Esophagus mucosa (tissue), 1 donor: ENCODE measurements at regions not wholly inside any gene's neighbourhood (a gene's known extent, or its start where the extent isn't known, plus 50 kb on each side); places are given as distances from the start of the nearest gene placed in this dataset.
"Not testable (repeated sequence)": the region's sequence is repeated elsewhere in the genome, so short reads cannot be mapped to it uniquely, and the experiment has no call there.

Source experiments
- ATAC-seq: fragments of 200-7000 bp; cut with Tn5 transposase; one replicate; pipeline ENCODE4 v1.9.1; 2020
- donor health status: DM: yes; HTN: yes; CAD: no.

DNA sequence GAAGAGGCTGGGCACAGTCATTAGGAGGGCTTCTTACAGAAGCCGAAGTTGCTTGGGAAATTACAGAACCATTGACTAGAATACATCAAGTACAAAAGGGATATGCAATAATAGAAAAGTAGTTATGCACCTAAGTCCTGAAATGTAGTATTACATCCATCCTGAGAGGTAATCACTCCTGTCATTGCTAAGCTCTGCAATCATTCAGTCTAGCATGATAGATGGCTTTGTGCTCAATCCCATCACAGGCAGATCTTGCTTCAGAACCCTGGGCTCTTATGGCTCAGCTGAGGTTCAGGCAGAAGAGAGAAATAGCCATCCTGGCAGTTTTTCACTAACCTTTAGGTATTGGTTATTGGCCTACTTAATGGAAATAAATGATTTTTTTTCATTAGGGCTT lies 231.7 kb upstream of the AFF2 start:
- ATAC-seq: no peak

DNA sequence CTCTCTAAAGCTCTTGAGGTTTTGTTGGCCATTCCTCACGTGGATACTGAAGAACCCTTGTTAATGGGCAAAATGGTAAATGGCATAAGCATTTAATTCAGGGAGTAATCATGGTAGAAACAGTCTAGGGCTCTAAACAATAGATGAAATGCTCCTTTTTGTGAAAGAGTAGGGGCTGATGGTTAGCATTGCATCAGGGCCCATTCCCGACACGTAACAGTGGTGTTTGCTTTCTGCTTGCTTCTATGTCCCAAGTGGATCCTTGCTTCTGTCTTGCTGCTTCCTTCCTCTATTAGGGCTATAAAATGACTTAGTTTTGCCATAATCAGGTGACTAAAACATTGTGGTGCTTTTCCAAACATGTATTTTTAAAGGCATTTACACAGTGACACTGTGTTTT lies 230.9 kb upstream of the AFF2 start:
- no peak for ATAC-seq

DNA sequence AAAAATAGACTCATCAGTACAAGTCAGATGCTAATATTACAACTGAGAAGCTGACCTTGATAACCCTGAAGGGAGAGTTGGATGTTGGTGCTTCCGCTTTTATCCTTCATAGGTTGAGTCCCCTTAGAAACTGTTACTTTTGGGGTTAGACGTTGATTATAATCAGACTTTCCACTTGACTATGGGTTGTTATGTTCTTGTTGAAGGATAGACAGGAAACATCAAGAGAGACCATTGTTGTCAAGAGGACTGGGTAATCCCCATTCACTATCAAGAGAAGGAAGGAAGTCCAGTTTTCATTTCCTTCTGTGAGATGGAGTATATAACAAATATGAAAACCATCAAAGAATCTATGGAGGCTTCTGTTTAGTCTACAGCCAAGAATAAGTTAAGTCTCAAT lies 229.9 kb upstream of the AFF2 start:
- no peak for ATAC-seq

DNA sequence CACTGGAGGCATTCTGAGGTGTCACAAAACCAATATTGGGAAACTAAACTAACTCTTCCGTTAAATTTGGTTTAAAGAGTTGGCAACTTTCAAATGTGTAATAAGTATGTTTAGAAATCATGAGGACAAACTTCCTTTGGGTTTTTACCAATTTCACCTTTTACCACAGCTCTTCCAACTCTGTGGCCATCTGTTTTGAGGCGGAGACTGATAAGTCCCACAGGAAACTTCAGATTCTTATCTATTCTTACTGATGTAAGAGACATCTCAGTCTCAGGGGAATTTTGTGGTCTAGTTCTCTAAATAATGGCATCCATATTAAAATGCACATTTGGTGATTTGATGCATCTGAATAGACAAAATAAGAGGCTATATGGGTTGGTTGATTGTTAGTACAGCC lies 229.2 kb upstream of the AFF2 start:
- ATAC-seq: no peak

DNA sequence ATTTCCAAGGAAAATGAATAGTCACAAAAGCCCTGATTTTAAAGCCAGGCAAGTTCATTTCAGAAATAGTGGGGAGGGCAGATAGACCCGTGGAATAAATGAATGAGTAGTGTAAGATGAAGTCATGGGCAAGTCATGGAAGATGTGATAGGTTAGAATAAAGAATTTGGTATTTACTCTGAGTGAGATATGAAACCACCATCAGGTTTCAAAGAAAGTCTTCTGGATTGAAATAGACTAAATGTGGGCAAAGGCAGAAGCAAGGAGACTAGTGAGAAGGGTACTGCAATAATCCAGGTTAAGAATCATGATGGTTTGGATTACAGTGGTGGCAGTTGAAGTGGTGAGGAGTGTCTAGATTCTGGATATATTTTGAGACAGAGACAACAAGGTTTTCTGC lies 218.5 kb upstream of the AFF2 start:
- no peak for ATAC-seq

DNA sequence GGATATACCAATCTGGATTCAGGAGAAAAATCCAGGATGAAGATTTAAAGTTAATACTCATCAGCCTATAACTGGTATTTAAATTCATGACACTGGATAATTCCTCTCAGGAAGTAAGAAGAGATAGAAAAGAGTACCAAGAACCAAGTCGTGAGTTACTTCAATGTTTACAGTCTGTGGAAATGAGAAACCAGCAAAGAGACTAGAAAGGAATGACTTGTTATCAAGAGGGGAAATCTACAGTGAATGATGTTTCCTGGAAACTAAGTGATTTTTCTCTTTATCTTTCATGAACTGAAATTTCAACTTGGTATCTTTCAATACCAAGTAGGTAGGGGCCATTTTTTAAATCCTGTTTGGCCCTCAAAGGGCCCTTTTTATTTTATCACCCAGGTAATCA lies 217.9 kb upstream of the AFF2 start:
- no peak for ATAC-seq

DNA sequence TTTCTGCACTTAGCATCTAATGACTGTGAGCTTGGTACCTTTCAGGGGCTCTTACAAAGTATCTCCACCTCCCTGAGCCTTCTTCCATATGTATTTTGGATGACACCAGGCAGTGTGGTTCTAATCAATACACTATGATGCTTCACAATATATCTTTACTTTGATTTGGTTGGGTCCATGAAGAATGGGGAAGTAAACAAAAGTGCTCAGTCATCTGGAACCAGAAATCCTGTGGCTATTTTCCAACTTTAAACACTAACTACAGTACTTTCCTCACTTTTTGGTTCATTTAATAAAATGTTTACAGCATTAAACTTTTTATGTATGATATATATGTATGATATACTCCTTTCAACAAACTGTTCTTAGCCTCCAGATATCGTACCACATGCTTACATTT lies 216.4 kb upstream of the AFF2 start:
- no peak for ATAC-seq

DNA sequence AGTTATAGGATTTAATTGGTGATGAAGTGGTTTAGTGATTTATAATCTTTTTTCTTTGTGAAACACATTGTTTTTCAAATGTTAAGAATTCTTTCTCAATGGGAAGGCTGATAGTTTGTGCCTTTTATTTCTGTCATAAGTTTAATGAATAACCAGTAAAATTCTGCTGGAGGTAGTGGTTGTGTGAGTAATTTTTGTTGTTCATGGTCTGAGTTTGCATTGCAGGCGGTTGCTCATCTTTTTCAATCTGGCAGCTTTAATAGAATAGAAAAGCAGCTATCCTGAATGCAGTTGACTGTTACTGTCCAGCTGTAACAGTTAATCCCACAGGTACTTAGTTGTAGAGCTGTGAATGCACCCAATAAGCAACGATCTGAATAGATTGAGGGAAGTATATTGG lies 215.6 kb upstream of the AFF2 start:
- ATAC-seq: no peak

DNA sequence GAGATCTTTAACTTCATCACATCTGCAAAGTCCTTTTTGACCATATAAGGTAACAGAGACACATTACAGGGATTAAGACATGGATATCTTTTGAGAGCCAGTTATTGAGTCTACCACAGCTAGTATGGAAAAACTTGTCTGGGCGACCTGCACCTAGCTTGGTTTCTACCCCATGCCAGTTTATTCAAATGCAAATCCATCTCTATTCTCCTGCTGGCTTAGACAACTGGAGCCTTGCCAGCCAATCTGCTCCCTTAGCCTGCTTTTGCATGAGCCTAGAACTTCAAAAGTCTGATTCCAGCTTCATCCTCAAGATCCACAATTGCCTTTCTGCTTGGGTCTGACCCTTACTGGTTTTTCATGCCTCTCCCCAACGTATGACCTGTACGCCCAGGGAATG lies 212.0 kb upstream of the AFF2 start:
- no peak for ATAC-seq

DNA sequence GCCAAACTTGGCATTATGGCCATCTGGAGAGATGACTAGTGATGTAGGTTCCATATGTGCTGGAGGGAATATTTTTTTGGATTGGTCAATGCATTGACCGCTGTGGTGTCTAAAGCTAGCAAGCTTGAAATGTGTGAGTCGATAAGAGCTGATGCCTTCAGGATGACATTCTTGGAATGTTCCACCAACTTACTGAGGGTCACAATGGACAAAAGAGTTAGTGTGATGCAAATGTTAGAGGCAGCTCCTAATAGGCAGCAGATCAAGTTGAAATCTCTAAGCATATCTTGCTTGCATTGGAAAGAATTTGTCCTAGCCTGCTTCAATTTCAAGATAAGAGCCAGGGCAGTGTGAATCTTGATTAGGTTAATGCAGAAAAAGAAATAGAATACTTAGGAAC lies 210.4 kb upstream of the AFF2 start:
- ATAC-seq: no peak

DNA sequence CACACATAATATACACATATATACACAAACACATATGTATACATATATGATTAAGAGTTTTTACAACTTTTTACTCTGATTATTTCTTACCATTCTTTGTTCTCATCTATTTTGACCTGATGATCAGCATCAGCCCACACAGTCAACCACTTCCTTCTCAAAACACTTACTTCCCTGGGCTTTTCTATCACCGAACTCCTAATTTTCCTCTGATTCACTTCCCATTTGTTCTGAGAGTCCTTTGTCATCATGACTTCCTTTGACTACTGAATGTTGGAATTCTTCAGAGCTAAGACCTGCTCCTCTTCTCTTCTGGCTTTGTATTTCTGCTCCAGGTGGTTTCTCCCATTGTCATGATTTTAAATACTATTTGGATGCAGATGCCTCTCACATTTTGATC lies 209.5 kb upstream of the AFF2 start:
- no peak for ATAC-seq

DNA sequence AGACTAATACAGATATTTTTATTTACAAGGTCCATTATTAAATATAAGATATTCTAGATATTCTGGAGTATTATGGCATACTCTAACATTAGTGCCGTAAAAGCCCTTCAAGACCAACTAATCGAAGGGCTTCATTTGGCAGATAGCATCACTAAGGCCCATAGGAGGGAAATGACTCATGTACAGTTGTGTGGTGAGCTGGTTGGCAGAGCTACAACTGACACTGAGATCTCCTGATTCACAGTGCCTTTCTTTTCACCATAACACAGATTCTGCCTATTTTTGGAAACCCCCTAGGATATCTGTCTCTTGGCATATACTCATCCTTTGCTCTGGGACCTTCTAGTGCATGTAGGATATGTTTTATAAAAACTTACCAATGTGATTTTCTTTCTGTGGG lies 201.7 kb upstream of the AFF2 start:
- no peak for ATAC-seq

DNA sequence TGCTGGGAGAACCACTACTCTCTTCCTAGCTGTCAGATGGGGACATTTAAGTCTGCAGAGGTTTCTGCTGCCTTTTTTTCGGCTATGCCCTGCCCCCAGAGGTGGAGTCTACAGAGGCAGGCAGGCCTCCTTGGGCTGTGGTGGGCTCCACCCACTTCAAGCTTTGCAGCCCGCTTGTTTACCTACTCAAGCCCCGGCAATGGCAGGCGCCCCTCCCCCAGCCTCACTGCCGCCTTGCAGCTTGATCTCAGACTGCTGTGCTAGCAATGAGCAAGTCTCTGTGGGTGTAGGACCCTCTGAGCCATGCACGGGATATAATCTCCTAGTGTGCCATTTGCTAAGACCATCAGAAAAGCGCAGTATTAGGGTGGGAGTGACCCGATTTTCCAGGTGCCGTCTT lies 195.2 kb upstream of the AFF2 start:
- ATAC-seq: not testable (repeated sequence)

DNA sequence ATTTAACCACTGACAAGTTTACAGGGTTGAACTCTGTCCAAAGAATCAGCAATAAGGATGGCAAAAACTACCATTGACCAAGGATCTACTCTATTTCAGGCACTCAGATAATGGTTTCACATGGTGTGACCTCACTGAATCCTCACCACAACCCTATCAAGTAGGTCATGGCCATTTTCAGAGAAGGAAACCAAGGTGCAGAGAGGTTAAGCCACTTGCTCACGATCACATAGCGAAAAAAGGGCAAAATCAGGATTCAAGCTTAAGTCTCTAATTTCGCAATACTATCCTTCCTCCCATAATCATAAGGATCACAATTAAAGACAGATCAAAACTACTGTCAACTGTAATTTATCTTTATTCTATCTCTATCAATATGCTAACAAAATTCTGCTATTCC lies 191.0 kb upstream of the AFF2 start:
- no peak for ATAC-seq

DNA sequence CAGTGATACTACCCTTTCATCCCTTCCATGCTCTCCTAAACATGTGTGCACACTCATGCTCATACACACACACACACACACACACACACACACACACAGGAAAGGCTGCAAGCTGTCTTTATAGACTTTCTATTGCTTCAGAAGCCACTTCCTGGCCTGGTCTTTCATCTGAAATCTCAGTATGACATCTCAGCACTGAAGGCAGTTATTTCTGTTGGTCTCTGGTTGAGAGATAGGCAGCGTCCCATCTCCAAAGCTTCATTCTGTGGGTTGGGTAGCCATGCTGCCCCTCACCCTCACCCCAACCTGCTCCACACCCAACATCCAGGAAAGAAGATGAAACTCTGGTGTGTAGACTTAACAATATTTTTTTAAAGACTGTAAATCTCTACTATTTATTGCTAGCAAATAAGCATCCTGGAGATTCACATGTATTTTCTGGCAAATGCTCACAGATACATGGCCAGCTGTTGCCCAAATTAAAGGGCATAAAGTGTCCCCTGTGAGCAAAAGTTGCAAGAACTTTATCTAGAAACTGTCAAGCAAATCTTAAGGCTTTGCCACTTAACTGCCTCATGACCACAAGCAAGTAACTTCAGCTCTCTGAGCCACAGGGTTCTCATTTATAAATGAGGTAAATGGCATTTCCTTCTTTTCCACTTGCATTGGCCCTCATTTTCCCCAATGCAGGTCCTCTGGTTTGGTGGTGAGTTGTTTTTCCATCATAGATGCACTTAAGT lies 189.8 kb upstream of the AFF2 start:
- ATAC-seq: no peak

DNA sequence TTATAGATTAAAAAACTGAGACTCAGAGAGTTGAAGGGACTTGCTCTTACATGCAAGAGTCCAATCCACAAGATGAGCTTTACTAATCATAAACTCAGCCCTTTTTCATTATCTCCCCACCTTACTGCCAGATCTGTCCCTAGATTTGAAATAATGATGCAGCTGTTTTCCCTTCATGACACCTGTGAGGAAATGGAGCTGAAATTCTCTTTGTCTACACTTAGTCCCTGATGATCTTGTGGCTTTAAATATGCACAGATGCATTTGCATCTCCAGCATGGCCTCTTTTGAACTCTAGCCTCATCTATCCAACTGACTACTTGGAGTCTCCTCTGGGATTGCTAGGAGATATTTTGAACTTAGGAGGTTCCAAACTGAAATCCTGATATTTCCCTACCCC lies 188.9 kb upstream of the AFF2 start:
- ATAC-seq: no peak

DNA sequence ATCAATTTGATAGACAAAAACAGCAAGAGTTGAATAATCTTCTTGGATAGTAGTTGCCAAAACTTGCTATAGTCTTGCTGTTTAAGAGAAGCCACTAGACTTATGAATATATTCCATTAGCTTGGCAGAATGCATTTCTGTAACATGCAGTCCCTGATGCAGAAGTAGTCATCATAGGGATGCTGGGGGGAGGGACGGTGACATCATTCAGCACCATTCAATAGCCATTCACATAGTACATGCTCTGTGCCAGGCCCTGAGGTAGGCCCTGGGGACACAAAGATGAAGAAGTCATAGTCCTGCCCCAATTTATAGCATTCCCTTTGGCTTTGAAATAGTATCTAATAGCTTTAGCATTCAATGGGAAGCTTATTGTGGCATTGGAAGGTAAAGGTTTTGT lies 185.5 kb upstream of the AFF2 start:
- no peak for ATAC-seq

DNA sequence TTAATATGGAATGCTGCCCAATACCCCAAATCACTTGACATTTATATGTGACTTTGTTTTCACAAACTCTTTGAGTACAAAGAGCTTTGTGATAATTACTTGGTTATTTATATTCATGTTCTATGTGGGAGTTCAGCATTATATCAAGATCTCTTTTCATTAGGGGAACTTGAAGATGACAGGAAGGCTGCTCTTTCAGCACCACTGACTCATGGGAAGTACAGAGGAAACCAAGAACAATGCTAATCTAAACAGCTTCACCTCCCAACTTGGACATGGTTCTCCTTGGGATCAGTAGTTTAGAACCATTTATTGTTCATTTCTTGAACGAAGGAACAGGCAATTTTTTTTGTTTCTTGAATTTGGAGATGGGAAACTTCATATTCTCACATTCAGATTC lies 184.0 kb upstream of the AFF2 start:
- ATAC-seq: no peak

DNA sequence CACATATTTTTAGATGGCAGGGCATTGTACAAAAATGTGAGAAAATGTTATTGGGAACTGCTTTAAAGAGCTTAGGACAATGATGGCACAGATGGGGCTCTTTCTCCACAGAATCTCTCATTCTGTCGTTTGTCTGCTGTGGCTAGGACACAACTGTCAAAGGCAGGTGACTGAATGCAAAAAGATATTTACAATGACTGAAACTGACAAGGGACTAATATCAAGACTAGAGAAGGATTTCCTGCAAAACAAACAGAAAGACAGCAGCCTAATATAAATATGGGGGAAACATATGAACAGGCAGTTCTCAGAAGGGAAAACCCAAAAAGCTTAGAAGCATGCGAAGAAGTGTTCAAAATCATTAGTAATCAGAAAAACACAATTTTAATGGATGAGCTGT lies 177.5 kb upstream of the AFF2 start:
- no peak for ATAC-seq

DNA sequence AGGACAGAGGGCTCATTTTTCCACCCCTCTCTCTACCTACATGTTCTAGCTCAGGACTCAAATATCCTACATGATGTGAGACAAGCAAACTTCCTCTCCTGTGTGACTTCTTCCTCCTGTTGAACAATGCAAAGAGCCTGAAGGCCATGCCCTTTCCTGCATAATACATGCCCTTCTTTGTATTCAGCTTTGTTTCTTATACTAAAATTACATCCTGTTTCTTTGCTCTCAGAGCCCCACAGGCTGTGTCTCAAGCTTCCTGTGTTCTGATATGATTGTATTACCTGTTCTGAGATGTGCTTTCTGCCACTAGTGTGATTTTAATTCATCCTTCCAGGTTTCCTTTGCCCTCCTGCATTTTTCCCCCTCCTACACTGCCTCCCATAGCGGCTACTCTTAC lies 166.4 kb upstream of the AFF2 start:
- ATAC-seq: no peak

DNA sequence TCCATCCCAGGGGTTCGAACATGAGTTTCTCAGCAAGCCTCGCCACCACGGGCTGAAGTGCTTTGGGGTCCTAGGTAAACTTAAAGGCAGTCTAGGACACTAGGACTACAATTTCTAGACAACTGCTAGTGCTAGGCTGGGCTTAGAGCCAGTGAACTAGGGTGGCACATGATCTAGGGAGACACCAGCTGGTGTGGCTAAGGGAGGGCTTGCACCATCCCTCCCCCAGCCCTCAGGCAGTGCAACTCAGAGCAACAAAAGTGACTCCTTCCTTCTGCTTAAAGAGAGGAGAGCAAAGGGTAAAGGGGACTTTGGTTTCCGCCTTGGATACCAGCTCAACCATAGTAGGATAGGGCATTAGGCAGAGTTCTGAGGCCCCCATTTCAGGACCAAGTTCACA lies 162.5 kb upstream of the AFF2 start:
- no peak for ATAC-seq

DNA sequence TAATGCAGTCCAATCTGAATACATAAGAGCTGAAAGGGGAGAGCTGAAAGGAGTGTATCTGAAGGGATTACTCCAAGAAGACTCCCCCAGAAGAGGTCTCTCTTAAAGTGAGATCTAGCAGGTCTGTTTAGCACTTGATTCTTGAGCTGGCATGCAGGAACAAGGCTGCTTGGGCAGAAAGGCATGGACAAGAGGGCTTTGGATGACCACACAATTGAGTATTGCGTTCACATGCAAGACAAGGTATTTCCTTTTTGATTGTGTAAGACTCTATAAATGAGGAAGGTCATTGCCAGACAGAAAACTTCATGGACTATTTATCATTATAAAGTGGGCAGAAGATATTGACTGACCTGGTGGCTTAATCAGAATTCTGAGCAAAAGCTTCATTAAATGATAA lies 145.5 kb upstream of the AFF2 start:
- no peak for ATAC-seq

DNA sequence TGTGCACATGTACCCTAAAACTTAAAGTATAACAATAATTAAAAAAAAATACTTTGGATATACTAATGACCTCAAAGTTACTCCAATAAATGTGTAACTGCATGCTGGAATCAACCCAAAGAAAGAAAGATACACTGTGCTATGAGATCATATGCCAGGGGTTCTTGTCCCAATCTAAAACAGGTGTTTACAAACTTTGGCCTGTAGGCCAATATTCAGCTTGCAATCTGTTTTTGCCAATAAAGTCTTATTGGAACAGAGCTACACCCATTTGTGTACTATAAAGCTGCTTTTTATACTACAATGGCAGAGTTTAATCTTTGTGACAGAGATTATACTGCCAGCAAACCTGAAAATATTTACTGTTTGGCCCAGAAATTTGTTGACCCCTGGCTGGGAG lies 138.8 kb upstream of the AFF2 start:
- no peak for ATAC-seq

DNA sequence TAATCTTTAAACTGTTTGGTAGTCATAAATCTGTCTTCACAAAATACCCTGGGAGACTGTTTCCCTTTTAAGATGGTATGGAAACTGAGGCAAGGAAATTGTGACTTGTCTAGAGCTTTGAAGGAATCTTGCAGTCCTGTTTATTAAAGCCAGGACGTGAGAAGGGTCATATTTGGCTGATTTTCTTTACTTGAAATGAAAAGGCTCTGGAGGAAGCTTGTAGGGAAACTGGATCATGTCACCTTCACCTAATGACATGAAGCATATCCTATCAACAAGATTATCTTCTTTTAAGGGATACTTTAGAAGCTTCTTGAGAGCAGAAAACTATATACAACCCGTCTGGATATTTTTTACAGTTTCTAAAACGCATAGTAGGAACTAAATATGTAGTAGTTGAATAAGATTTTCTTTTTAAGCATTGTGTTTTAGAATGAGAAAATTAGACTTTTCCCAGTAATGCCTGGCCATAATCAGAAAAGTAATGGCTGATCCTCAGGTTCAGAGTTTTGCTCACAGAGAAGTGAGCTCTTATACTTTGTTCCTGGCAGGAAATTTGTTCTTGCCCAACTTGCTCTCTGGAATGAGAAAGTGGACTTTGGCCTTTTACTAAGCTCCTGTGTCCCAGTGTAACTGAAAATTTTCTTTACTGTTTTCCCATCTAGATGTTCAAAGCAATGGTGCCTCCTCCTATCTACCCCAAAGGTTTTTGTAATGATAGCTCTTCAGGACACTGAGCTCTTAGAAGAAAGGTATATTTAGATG lies 136.8 kb upstream of the AFF2 start:
- no peak for ATAC-seq

DNA sequence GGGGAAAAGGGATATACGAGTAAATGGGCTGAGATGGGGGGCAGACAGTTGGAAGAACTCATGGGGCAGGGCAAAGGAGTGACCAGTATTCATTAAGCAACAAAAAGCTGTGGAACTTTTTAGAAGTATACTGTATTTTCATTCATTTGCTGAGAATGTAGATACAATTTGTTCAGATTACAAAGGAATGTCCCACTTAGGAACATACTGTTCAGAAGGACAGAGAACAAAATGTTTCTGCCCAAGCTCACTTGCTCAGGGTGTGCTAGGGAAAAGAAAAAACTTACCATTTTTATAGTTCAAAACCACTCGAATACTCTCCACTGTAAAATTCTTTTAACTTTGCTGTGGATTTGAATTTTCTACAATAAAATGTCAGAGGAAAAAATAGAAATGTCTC lies 135.2 kb upstream of the AFF2 start:
- no peak for ATAC-seq
